Peyer's patch (tissue), 4 donors: ENCODE measurements at regions not wholly inside any gene's neighbourhood (a gene's known extent, or its start where the extent isn't known, plus 50 kb on each side); places are given as distances from the start of the nearest gene placed in this dataset.
A peak's percentile ranks its signal among the peaks of the same experiment; 100 is the strongest.

Source experiments
- DNase-seq, 3 donors: peaks; one replicate each; pipeline ENCODE4 v3.0.0-alpha.2; 2017 to 2019
- H3K27ac ChIP-seq, 4 donors: fragments of 200-600 bp; sonication (generic); one replicate each; pipeline ENCODE4 v1.5.1; 2016 to 2019
- H3K27me3 ChIP-seq, 2 donors: fragments of 200-600 bp; sonication (generic); one replicate each; pipeline ENCODE4 v1.5.1; 2019
- H3K36me3 ChIP-seq, 3 donors: fragments of 200-600 bp; sonication (generic); one replicate each; pipeline ENCODE4 v1.5.1; 2016 to 2019
- H3K4me1 ChIP-seq, 4 donors: fragments of 200-600 bp; sonication (generic); one replicate each; pipeline ENCODE4 v1.5.1; 2016 to 2019
- H3K4me3 ChIP-seq, 4 donors: fragments of 200-600 bp; sonication (generic); 1 replicate in 3 of 4; 2 replicates in 1 of 4; pipeline ENCODE4 v1.5.1; 2016 to 2019; ENCODE audit warnings: mild to moderate bottlenecking in 1 of 4
- H3K9me3 ChIP-seq, 4 donors: fragments of 200-600 bp; sonication (generic); one replicate each; pipeline ENCODE4 v1.5.1; 2016 to 2019; ENCODE audit warnings: mild to moderate bottlenecking in 1 of 4
- CTCF ChIP-seq, 6 experiments: fragments of 450-650 bp in 4 of 6; fragments of 200-600 bp in 2 of 6; sonication (generic) in 1 of 6; IDR thresholded peaks; one replicate each; pipeline ENCODE4 v1.5.1; 2017 to 2019; ENCODE audit warnings: antibody characterized with exemption in 6 of 6, mild to moderate bottlenecking in 3 of 6, moderate library complexity in 1 of 6
- POLR2A ChIP-seq, 2 donors: fragments of 450-650 bp; IDR thresholded peaks; one replicate each; pipeline ENCODE4 v1.5.1; 2017; ENCODE audit warnings: antibody characterized with exemption in 2 of 2, mild to moderate bottlenecking in 2 of 2, moderate library complexity in 2 of 2

GRCh38 chrX:45719751-45720501, 519.2 kb upstream of the DIPK2B start:
- TF ChIP-seq POLR2A (IDR thresholded peaks at IDR 0.05) (no peak), CTCF (IDR thresholded peaks at IDR 0.05) (no peak)
- H3K36me3 ChIP-seq = no peaks in the 10 kb centered on the region
- DNase-seq = no peak
- no peaks in the 10 kb centered on the region for H3K4me1 ChIP-seq
- H3K9me3 ChIP-seq = no peaks in the 10 kb centered on the region
- H3K4me3 ChIP-seq = no peak overlapping the region
- no peak overlapping the region for H3K27ac ChIP-seq
- H3K27me3 ChIP-seq = no peaks in the 10 kb centered on the region

GRCh38 chrX:45718676-45719075, 518.0 kb upstream of the DIPK2B start:
- no peaks in the 10 kb centered on the region for H3K36me3 ChIP-seq
- H3K4me1 ChIP-seq = no peaks in the 10 kb centered on the region
- no peak for DNase-seq
- H3K27ac ChIP-seq = no peak overlapping the region
- TF ChIP-seq CTCF (IDR thresholded peaks at IDR 0.05) = no peak
- no peak for TF ChIP-seq POLR2A (IDR thresholded peaks at IDR 0.05)
- H3K9me3 ChIP-seq = no peaks in the 10 kb centered on the region
- H3K4me3 ChIP-seq = no peak overlapping the region
- H3K27me3 ChIP-seq = no peaks in the 10 kb centered on the region

- H3K27ac ChIP-seq = no peak overlapping the region
- no peak for DNase-seq
- H3K27me3 ChIP-seq = no peaks in the 10 kb centered on the region
- no peaks in the 10 kb centered on the region for H3K9me3 ChIP-seq
- no peak overlapping the region for H3K4me3 ChIP-seq
- TF ChIP-seq POLR2A (IDR thresholded peaks at IDR 0.05) (no peak), CTCF (IDR thresholded peaks at IDR 0.05) (no peak)
- no peaks in the 10 kb centered on the region for H3K4me1 ChIP-seq
- no peaks in the 10 kb centered on the region for H3K36me3 ChIP-seq
Observed at GRCh38 chrX:45716750-45717149, 516.1 kb upstream of the DIPK2B start.

- H3K27me3 ChIP-seq = no peaks in the 10 kb centered on the region
Observed at GRCh38 chrX:45715748-45716147, 515.1 kb upstream of the DIPK2B start.

DNA sequence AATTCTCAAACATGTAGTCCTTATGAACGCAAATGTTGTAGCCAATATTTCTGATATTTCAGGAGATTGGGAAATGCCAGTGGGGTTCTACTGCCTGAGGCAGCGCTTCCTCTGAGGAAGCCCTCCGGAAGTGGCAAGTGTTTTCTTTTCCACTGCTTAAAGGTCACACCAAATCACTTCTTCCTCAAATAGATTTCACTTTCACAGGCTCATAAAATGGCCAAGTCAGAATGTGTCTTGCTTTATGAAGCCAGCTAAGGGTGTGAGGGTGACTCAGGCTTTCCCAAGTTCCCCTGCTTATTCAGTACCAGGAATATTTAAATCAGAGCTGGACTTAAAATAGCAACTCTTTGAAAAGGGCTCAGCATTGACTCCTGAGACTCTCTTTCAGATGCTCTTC, 514.2 kb upstream of the DIPK2B start:
- Histone ChIP-seq H3K4me3 (no peak overlapping the region), H3K27me3 (no peaks in the 10 kb centered on the region), H3K4me1 (no peaks in the 10 kb centered on the region), H3K27ac (no peak overlapping the region), H3K9me3 (no peaks in the 10 kb centered on the region), H3K36me3 (no peaks in the 10 kb centered on the region)
- TF ChIP-seq CTCF (IDR thresholded peaks at IDR 0.05) (no peak), POLR2A (IDR thresholded peaks at IDR 0.05) (no peak)
- DNase-seq = peak in 1 of 3 donors; percentile 47

More at GRCh38 chrX:45715748-45716147, 515.1 kb upstream of the DIPK2B start:
- TF ChIP-seq POLR2A (IDR thresholded peaks at IDR 0.05) (no peak), CTCF (IDR thresholded peaks at IDR 0.05) (no peak)
- Histone ChIP-seq H3K4me3 (no peak overlapping the region), H3K27ac (no peak overlapping the region), H3K9me3 (no peaks in the 10 kb centered on the region), H3K36me3 (no peaks in the 10 kb centered on the region), H3K4me1 (no peaks in the 10 kb centered on the region)
- DNase-seq = no peak
